K562 (cell line): ENCODE measurements at regions not wholly inside any gene's neighbourhood (a gene's known extent, or its start where the extent isn't known, plus 50 kb on each side); places are given as distances from the start of the nearest gene placed in this dataset.

Experiments used
- ATAC-seq: fragments of 200-7000 bp; cut with Tn5 transposase; 3 replicates; pipeline ENCODE4 v1.9.1; 2020; ENCODE audit warnings: moderate library complexity
- BruUV-seq: library from RNA; stranded (reverse); fragments of 400-500 nt; replicated peaks from 2 replicates; lab custom pipeline; 2021; lab: Mats Ljungman, UMichigan
- CTCF ChIA-PET: fragments of 300-600 bp; formaldehyde crosslinking; extraction: SDS; loops from one replicate; lab custom pipeline; 2021; ENCODE audit warnings: low intra/inter-chr PET ratio; lab: Yijun Ruan, JAX
- POLR2A ChIA-PET: fragments of 300-600, 350-650 bp; sonication (Branson Sonifier 250); formaldehyde crosslinking; extraction: SDS; loops from one replicate; lab custom pipeline; 2021; ENCODE audit warnings: antibody characterized with exemption, inconsistent platforms; lab: Yijun Ruan, JAX
- DNase-seq, 4 experiments: peaks; one replicate each; pipeline versions ENCODE4 v3.0.0 to v3.0.0-alpha.2; 2011 to 2018; ENCODE audit warnings: low spot score in 3 of 4, mixed read lengths in 3 of 4; ENCODE audit errors: extremely low read depth in 1 of 4
- FAIRE-seq: peaks from 2 replicates; lab custom pipeline; 2011; peaks lifted over from hg19 to GRCh38; lab: Jason Lieb, UNC
- H2AFZ ChIP-seq: 2 replicates; pipeline ENCODE4 v1.6.0; 2011; ENCODE audit warnings: low read depth, low read length, control low read depth, inconsistent platforms
- H3K27ac ChIP-seq: fragments of 200-600 bp; 3 replicates; pipeline ENCODE4 v1.8.0; 2011; ENCODE audit warnings: low read depth, mild to moderate bottlenecking, control low read depth, inconsistent platforms, low read length, moderate library complexity, mixed read lengths; ENCODE audit errors: extremely low read depth
- H3K27me3 ChIP-seq, 2 experiments: fragments of 300-600 bp in 1 of 2; 2 replicates in 1 of 2; 3 replicates in 1 of 2; pipeline versions ENCODE4 v1.6.0 to v1.8.0; 2011; ENCODE audit warnings: inconsistent platforms in 2 of 2, low read length in 2 of 2, mild to moderate bottlenecking in 1 of 2, mixed read lengths in 1 of 2, moderate library complexity in 1 of 2; ENCODE audit not compliant: control insufficient read depth in 2 of 2, insufficient read depth in 2 of 2
- H3K36me3 ChIP-seq: fragments of 300-600 bp; 3 replicates; pipeline ENCODE4 v1.8.0; 2011; ENCODE audit warnings: mild to moderate bottlenecking, low read length, inconsistent platforms; ENCODE audit not compliant: control insufficient read depth, insufficient read depth
- H3K4me1 ChIP-seq, 2 experiments: fragments of 200-600 bp in 1 of 2; replicated peaks in 1 of 2; 2 replicates in 1 of 2; 3 replicates in 1 of 2; pipeline versions ENCODE4 v1.5.1 to v1.8.0; 2011; ENCODE audit warnings: inconsistent platforms in 2 of 2, low read length in 2 of 2, mild to moderate bottlenecking in 1 of 2, mixed read lengths in 1 of 2, moderate library complexity in 1 of 2; ENCODE audit not compliant: control insufficient read depth in 2 of 2, insufficient read depth in 2 of 2
- H3K4me2 ChIP-seq: 2 replicates; pipeline ENCODE4 v1.6.1; 2011; ENCODE audit warnings: low read length, control low read depth, inconsistent platforms, mixed read lengths; ENCODE audit not compliant: insufficient read depth
- H3K4me3 ChIP-seq: fragments of 200-600 bp; sonication (generic), shearing (Covaris generic); 2 replicates; pipeline ENCODE4 v1.5.1; 2016; ENCODE audit warnings: control low read depth, inconsistent platforms
- H3K79me2 ChIP-seq: fragments of 200-600 bp; 3 replicates; pipeline ENCODE4 v1.8.0; 2011; ENCODE audit warnings: low read length, inconsistent platforms; ENCODE audit not compliant: control insufficient read depth, insufficient read depth
- H3K9ac ChIP-seq, 2 experiments: 2 replicates each; pipeline versions ENCODE4 v1.6.0 to v1.6.1; 2011; ENCODE audit warnings: low read depth in 2 of 2, low read length in 2 of 2, control low read depth in 1 of 2, inconsistent platforms in 1 of 2, mild to moderate bottlenecking in 1 of 2, mixed read lengths in 1 of 2; ENCODE audit not compliant: insufficient read depth in 1 of 2
- H3K9me1 ChIP-seq: one replicate; pipeline ENCODE4 v1.6.0; 2011; ENCODE audit warnings: inconsistent platforms, mild to moderate bottlenecking, low read length, moderate library complexity; ENCODE audit not compliant: control insufficient read depth, insufficient read depth
- H3K9me3 ChIP-seq: replicated peaks from 2 replicates; pipeline ENCODE4 v1.5.1; 2011; ENCODE audit warnings: low read depth, low read length, inconsistent platforms; ENCODE audit not compliant: control insufficient read depth, insufficient read depth
- H4K20me1 ChIP-seq: replicated peaks from 2 replicates; pipeline ENCODE4 v1.6.1; 2011; ENCODE audit warnings: low read length, inconsistent platforms, mixed read lengths; ENCODE audit not compliant: control insufficient read depth, insufficient read depth
- ARNT ChIP-seq, 2 experiments: fragments of 450-650 bp; IDR thresholded peaks; 2 replicates each; pipeline ENCODE4 v1.6.1; 2016; ENCODE audit warnings: mild to moderate bottlenecking in 1 of 2
- HEY1 ChIP-seq: fragments of 250-450 bp; sonication (Bioruptor Pico); IDR thresholded peaks from 2 replicates; pipeline ENCODE4 v1.5.0; 2020; ENCODE audit warnings: mild to moderate bottlenecking, moderate library complexity, borderline replicate concordance
- HNRNPLL ChIP-seq: fragments of 200-400 bp; formaldehyde crosslinking; IDR thresholded peaks from 2 replicates; pipeline ENCODE4 v1.6.1; 2017; ENCODE audit warnings: low read length, low read depth, mild to moderate bottlenecking; ENCODE audit not compliant: poor library complexity, severe bottlenecking
- ILK ChIP-seq: fragments of 450-650 bp; IDR thresholded peaks from 2 replicates; pipeline ENCODE4 v1.6.1; 2016; ENCODE audit warnings: missing genetic modification characterization, low read depth, mild to moderate bottlenecking, missing compliant biosample characterization, moderate library complexity, borderline replicate concordance
- KAT7 ChIP-seq: sonication (generic); formaldehyde crosslinking; IDR thresholded peaks from 2 replicates; pipeline ENCODE4 v1.8.0; 2022; ENCODE audit warnings: missing genetic modification reagents, mild to moderate bottlenecking, borderline replicate concordance
- RBM39 ChIP-seq: fragments of 200-400 bp; formaldehyde crosslinking; optimal IDR thresholded peaks from 2 replicates; pipeline ENCODE3; 2018; ENCODE audit warnings: low read depth, low read length
- TBL1XR1 ChIP-seq, 2 experiments: IDR thresholded peaks; 2 replicates each; pipeline ENCODE4 v1.6.1; 2012; ENCODE audit warnings: improper control_type of control experiment in 2 of 2, low read length in 2 of 2, mild to moderate bottlenecking in 1 of 2
- XRCC4 ChIP-seq: IDR thresholded peaks from one replicate; pipeline ENCODE4 v1.6.1; 2011; ENCODE audit not compliant: insufficient read depth, insufficient read length; ENCODE audit errors: extremely low read depth
- ZKSCAN1 ChIP-seq: fragments of 150-350 bp; IDR thresholded peaks from 2 replicates; pipeline ENCODE4 v1.6.1; 2016; ENCODE audit warnings: low read depth, low read length
- ZNF444 ChIP-seq: fragments of 250-450 bp; sonication (Bioruptor Pico); IDR thresholded peaks from 2 replicates; pipeline ENCODE4 v1.4.0; 2020; ENCODE audit warnings: mild to moderate bottlenecking, moderate library complexity
- WGBS: fragments of 100-300 bp; shearing (Covaris generic); methylation state at CpG from one replicate; pipeline ENCODE4 v1.1.6; 2016; ENCODE audit warnings: low coverage, mixed read lengths; ENCODE audit not compliant: insufficient coverage; ENCODE audit errors: missing lambda C conversion rate; 5-methylcytosine and 5-hydroxymethylcytosine counted together
- in situ Hi-C: fragments of 300-500 bp; cut with MboI; formaldehyde crosslinking; loops from 4 replicates; pipeline ENCODE4 v1.15.0; 2018; ENCODE audit warnings: inconsistent platforms, mixed read lengths
- intact Hi-C: fragments of 100-400 bp; cut with micrococcal nuclease; formaldehyde crosslinking; loops from 2 replicates; pipeline ENCODE4 v1.14.2; 2022

DNA sequence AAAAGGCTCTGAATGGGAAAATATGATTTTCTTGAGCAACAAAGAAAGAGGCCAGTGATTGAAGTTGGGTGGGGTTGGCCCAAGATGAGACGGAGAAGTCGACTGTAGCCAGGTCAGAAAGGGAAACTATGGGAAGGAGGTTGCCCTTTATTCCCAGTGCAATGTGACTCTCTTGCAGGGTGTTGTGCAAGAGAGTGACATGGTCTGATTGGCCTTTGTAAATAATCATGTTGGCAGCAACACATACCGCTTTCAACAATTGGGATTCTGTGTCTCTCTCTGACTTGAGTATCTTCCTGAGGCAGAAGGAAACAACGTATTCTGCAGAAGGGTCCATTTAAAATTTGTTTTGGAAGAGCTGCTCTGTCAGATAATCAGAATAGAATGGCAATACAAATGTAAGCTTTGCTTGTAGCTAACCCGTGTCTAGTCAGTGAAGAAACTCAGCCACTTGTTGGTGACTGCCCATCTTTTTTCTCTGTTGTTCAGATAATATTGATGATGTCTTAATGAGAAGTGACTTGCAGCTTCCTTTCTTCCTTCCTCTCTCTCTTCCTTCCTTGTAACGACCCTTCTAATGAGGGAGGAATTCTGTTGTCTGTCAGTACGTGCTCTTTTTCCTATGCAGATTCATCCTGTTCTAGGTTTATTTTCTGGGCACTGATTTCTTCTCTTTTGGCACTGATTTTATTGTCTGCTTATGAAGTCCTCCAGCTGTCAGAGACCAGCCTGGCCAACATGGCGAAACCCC, 311.0 kb upstream of the FAM98A start:
- no peaks in the 10 kb centered on the region for H3K36me3 ChIP-seq
- in situ Hi-C loops: no loop called here
- no peaks in the 10 kb centered on the region for H4K20me1 ChIP-seq
- no peaks in the 10 kb centered on the region for H3K4me1 ChIP-seq
- under 1% methylated on average over 8 of the region's 8 CpGs for WGBS
- no TSS peak for BruUV-seq
- H3K27ac ChIP-seq: no peak overlapping the region
- intact Hi-C loops: no loop called here
- H3K9me1 ChIP-seq: no peaks in the 10 kb centered on the region
- H3K4me2 ChIP-seq: no peak overlapping the region
- DNase-seq (no peak), FAIRE-seq (no peak), ATAC-seq (no peak)
- ChIA-PET CTCF (no interaction called here), POLR2A (no interaction called here)
- H3K4me3 ChIP-seq: no peak overlapping the region
- TF ChIP-seq TBL1XR1 (IDR thresholded peaks at IDR 0.05; ENCODE audit: low read length in 2 of 2) (no peak), KAT7 (CRISPR knock-in tag) (no peak), ILK (tag) (no peak), ARNT (IDR thresholded peaks at IDR 0.05) (no peak), HEY1 (no peak), HNRNPLL (no peak), ZKSCAN1 (no peak), ZNF444 (no peak), XRCC4 (no peak), RBM39 (no peak)
- H3K79me2 ChIP-seq: no peaks in the 10 kb centered on the region
- H3K9ac ChIP-seq: no peak overlapping the region
- H3K27me3 ChIP-seq: no peaks in the 10 kb centered on the region
- no peaks in the 10 kb centered on the region for H3K9me3 ChIP-seq
- no peak overlapping the region for H2AFZ ChIP-seq
